ENCODE measurements at regions not wholly inside any gene's neighbourhood (a gene's known extent, or its start where the extent isn't known, plus 50 kb on each side); places are given as distances from the start of the nearest gene placed in this dataset.
A peak's percentile ranks its signal among the peaks of the same experiment; 100 is the strongest.

GRCh38 chr12:97309921-97310320, 152.7 kb upstream of the RMST start:
- Mint-ChIP-seq H3K27ac (ENCODE audit: unreplicated experiment) (no peak overlapping the region), H3K36me3 (ENCODE audit: low read depth) (no peaks in the 10 kb centered on the region), H3K9me3 (ENCODE audit: low read depth) (no peaks in the 10 kb centered on the region), H3K4me3 (ENCODE audit: unreplicated experiment) (no peak overlapping the region), H3K4me1 (ENCODE audit: low read depth) (no peaks in the 10 kb centered on the region), H3K27me3 (ENCODE audit: low read depth) (peaks cover 12% of the 10 kb centered on the region)
- TF ChIP-seq CTCF (IDR thresholded peaks at IDR 0.05): no peak
- no peak for DNase-seq (ENCODE audit: low spot score)

GRCh38 chr12:97312570-97313135, 150.0 kb upstream of the RMST start:
- DNase-seq (ENCODE audit: low spot score): no peak
- H3K9me3 Mint-ChIP-seq (ENCODE audit: low read depth): no peaks in the 10 kb centered on the region
- H3K36me3 Mint-ChIP-seq (ENCODE audit: low read depth): no peaks in the 10 kb centered on the region
- no peak overlapping the region for H3K27ac Mint-ChIP-seq (ENCODE audit: unreplicated experiment)
- no peak overlapping the region for H3K4me3 Mint-ChIP-seq (ENCODE audit: unreplicated experiment)
- H3K4me1 Mint-ChIP-seq (ENCODE audit: low read depth): no peaks in the 10 kb centered on the region
- H3K27me3 Mint-ChIP-seq (ENCODE audit: low read depth): peaks cover 18% of the 10 kb centered on the region
- peak; percentile 25 for TF ChIP-seq CTCF (IDR thresholded peaks at IDR 0.05)

GRCh38 chr12:97313471-97314190, 149.0 kb upstream of the RMST start:
- no peaks in the 10 kb centered on the region for H3K9me3 Mint-ChIP-seq (ENCODE audit: low read depth)
- no peak overlapping the region for H3K27ac Mint-ChIP-seq (ENCODE audit: unreplicated experiment)
- no peak overlapping the region for H3K4me3 Mint-ChIP-seq (ENCODE audit: unreplicated experiment)
- no peaks in the 10 kb centered on the region for H3K36me3 Mint-ChIP-seq (ENCODE audit: low read depth)
- H3K27me3 Mint-ChIP-seq (ENCODE audit: low read depth): peaks cover 18% of the 10 kb centered on the region
- no peak for TF ChIP-seq CTCF (IDR thresholded peaks at IDR 0.05)
- no peak for DNase-seq (ENCODE audit: low spot score)
- H3K4me1 Mint-ChIP-seq (ENCODE audit: low read depth): no peaks in the 10 kb centered on the region

GRCh38 chr12:97316321-97316720, 146.3 kb upstream of the RMST start:
- Mint-ChIP-seq H3K36me3 (ENCODE audit: low read depth) (no peaks in the 10 kb centered on the region), H3K9me3 (ENCODE audit: low read depth) (no peaks in the 10 kb centered on the region), H3K4me3 (ENCODE audit: unreplicated experiment) (no peak overlapping the region), H3K4me1 (ENCODE audit: low read depth) (no peaks in the 10 kb centered on the region), H3K27ac (ENCODE audit: unreplicated experiment) (no peak overlapping the region), H3K27me3 (ENCODE audit: low read depth) (peaks cover 17% of the 10 kb centered on the region)
- no peak for TF ChIP-seq CTCF (IDR thresholded peaks at IDR 0.05)
- DNase-seq (ENCODE audit: low spot score): no peak

GRCh38 chr12:97321621-97322020, 141.0 kb upstream of the RMST start:
- DNase-seq (ENCODE audit: low spot score): no peak
- Mint-ChIP-seq H3K27ac (ENCODE audit: unreplicated experiment) (no peak overlapping the region), H3K27me3 (ENCODE audit: low read depth) (peaks cover 11% of the 10 kb centered on the region), H3K9me3 (ENCODE audit: low read depth) (no peaks in the 10 kb centered on the region), H3K4me1 (ENCODE audit: low read depth) (no peaks in the 10 kb centered on the region), H3K4me3 (ENCODE audit: unreplicated experiment) (no peak overlapping the region), H3K36me3 (ENCODE audit: low read depth) (no peaks in the 10 kb centered on the region)
- TF ChIP-seq CTCF (IDR thresholded peaks at IDR 0.05): no peak

Measured in chondrocyte (in vitro differentiated cells).